ENCODE measurements at regions not wholly inside any gene's neighbourhood (a gene's known extent, or its start where the extent isn't known, plus 50 kb on each side); places are given as distances from the start of the nearest gene placed in this dataset.

- H4K5ac ChIP-seq (ENCODE audit: insufficient read length, low read depth, low read length) = no peak overlapping the region
- H4K20me1 ChIP-seq (replicated peaks in 1 of 2; ENCODE audit: control insufficient read depth in 1 of 2, insufficient read depth in 2 of 2, low read length in 2 of 2) = no peaks in the 10 kb centered on the region
- H2AFZ ChIP-seq (ENCODE audit: low read length) = no peak overlapping the region
- no peak overlapping the region for H3K56ac ChIP-seq (replicated peaks; ENCODE audit: insufficient read length, low read depth, low read length)
- H3K79me2 ChIP-seq (ENCODE audit: control insufficient read depth in 1 of 2, insufficient read depth in 2 of 2, low read length in 2 of 2) = no peaks in the 10 kb centered on the region
- no peak overlapping the region for H2BK20ac ChIP-seq (ENCODE audit: low read length)
- 70% methylated on average over 6 of the region's 6 CpGs; no CpG with 5 or more reads in 1 of the 2 experiments for WGBS, 2 experiments (ENCODE audit: extremely low coverage in 1 of 2, insufficient coverage in 1 of 2, insufficient read length in 1 of 2, insufficient replicate concordance in 2 of 2, low coverage in 1 of 2, low lambda C conversion rate in 2 of 2, missing lambda C conversion rate in 1 of 2)
- peaks cover 0 to 6% of the 10 kb centered on the region in 2 experiments; a peak in 1 of 4 replicates for H3K9me3 ChIP-seq (ENCODE audit: insufficient read depth in 2 of 2, low read depth in 1 of 2, low read length in 1 of 2)
- TF ChIP-seq CBX8 (IDR thresholded peaks at IDR 0.05; ENCODE audit: borderline replicate concordance, low read depth, low read length) = no peak
- TF ChIP-seq E2F6 (IDR thresholded peaks at IDR 0.05) = no peak
- no peak for TF ChIP-seq ZNF274 (IDR thresholded peaks at IDR 0.05; ENCODE audit: borderline replicate concordance, extremely low read depth, low read length)
- no peak for TF ChIP-seq KDM5A (IDR thresholded peaks at IDR 0.05; ENCODE audit: low read length)
- ChIA-PET POLR2A (ENCODE audit: partially characterized antibody) (no interaction called here), CTCF (ENCODE audit: partially characterized antibody) (interaction anchor here (1.4 kb wide), 1 partner anchor 141 kb away, joined by 3 read pairs; no protein-coding TSS in a partner anchor)
- no peak for DNase-seq (ENCODE audit: low read depth in 1 of 2, low spot score in 2 of 2)
- H3K36me3 ChIP-seq (ENCODE audit: control insufficient read depth in 2 of 4, insufficient read depth in 4 of 4, low read length in 3 of 4) = no peaks in the 10 kb centered on the region; a peak in 1 of 8 replicates
- H3K4me3 ChIP-seq (ENCODE audit: extremely low read depth in 1 of 4, insufficient read depth in 2 of 4, low read depth in 3 of 4, low read length in 4 of 4) = no peak overlapping the region
- no peak overlapping the region for H3K9ac ChIP-seq (replicated peaks in 1 of 4; ENCODE audit: extremely low read depth in 1 of 4, low read depth in 3 of 4, low read length in 3 of 4)
- no peak overlapping the region for H3K4ac ChIP-seq (replicated peaks; ENCODE audit: insufficient read length, low read depth, low read length)
- no peak overlapping the region for H2BK12ac ChIP-seq (ENCODE audit: low read depth, low read length)
- H2AK5ac ChIP-seq (ENCODE audit: low read depth, low read length) = no peak overlapping the region
- no peak overlapping the region for H4K8ac ChIP-seq (ENCODE audit: extremely low read depth, insufficient read depth, low read length)
- no peak overlapping the region for H3K4me2 ChIP-seq (ENCODE audit: insufficient read depth in 1 of 2, low read depth in 2 of 2, low read length in 2 of 2)
- no peaks in the 10 kb centered on the region for H3K23me2 ChIP-seq (ENCODE audit: low read depth, low read length)
- no peak overlapping the region for H2BK5ac ChIP-seq (ENCODE audit: low read depth, low read length)
- H3K27ac ChIP-seq (ENCODE audit: low read depth, low read length) = no peak overlapping the region
- H3K18ac ChIP-seq (ENCODE audit: extremely low read depth, low read length) = no peak overlapping the region
- H4K91ac ChIP-seq (replicated peaks; ENCODE audit: insufficient read length, low read length) = no peak overlapping the region
- no peak for FAIRE-seq
- no peak overlapping the region for H2BK15ac ChIP-seq (ENCODE audit: low read length)
- H3K23ac ChIP-seq (ENCODE audit: insufficient read length) = no peak overlapping the region
- H2BK120ac ChIP-seq (replicated peaks; ENCODE audit: low read depth, low read length) = no peak overlapping the region
- H3K14ac ChIP-seq (ENCODE audit: insufficient read length) = no peak overlapping the region
- H3K27me3 ChIP-seq (replicated peaks in 1 of 4; ENCODE audit: control insufficient read depth in 3 of 4, extremely low read depth in 1 of 4, insufficient read depth in 3 of 4, low read length in 3 of 4) = no peaks in the 10 kb centered on the region
- H3K4me1 ChIP-seq (replicated peaks in 1 of 4; ENCODE audit: control insufficient read depth in 3 of 4, insufficient read depth in 4 of 4, low read length in 3 of 4) = no peaks in the 10 kb centered on the region
- H3K79me1 ChIP-seq (ENCODE audit: low read depth, low read length) = no peaks in the 10 kb centered on the region
Measured at GRCh38 chr5:35294017-35294416, 63.7 kb upstream of the PRLR start.

Measured in H1 (cell line).